MM.1S (cell line): ENCODE measurements at regions not wholly inside any gene's neighbourhood (a gene's known extent, or its start where the extent isn't known, plus 50 kb on each side); places are given as distances from the start of the nearest gene placed in this dataset.

Experiments used
- DNase-seq: peaks from one replicate; pipeline ENCODE4 v3.0.0-alpha.2; 2015
- H2AFZ ChIP-seq: fragments of 300-600 bp; sonication (generic); 2 replicates; pipeline ENCODE4 v1.6.0; 2016; ENCODE audit warnings: antibody characterized with exemption, low read length
- H3F3A ChIP-seq: fragments of 300-600 bp; sonication (generic); 2 replicates; pipeline ENCODE4 v1.6.1; 2016; ENCODE audit warnings: mild to moderate bottlenecking, antibody characterized with exemption, low read length, moderate library complexity, mixed read lengths; ENCODE audit not compliant: insufficient read depth
- H3K27ac ChIP-seq: fragments of 300-600 bp; sonication (generic); 2 replicates; pipeline ENCODE4 v1.5.1; 2016; ENCODE audit warnings: mild to moderate bottlenecking, low read length
- H3K27me3 ChIP-seq: fragments of 300-600 bp; sonication (generic); replicated peaks from 2 replicates; pipeline ENCODE4 v1.6.0; 2016; ENCODE audit warnings: low read length; ENCODE audit not compliant: insufficient read depth
- H3K36me3 ChIP-seq: fragments of 300-600 bp; sonication (generic); replicated peaks from 2 replicates; pipeline ENCODE4 v1.6.1; 2016; ENCODE audit warnings: mild to moderate bottlenecking, low read length, mixed read lengths; ENCODE audit not compliant: insufficient read depth
- H3K4me1 ChIP-seq: fragments of 300-600 bp; sonication (generic); 2 replicates; pipeline ENCODE4 v1.6.1; 2016; ENCODE audit warnings: low read length, mixed read lengths
- H3K4me2 ChIP-seq: fragments of 300-600 bp; sonication (generic); 2 replicates; pipeline ENCODE4 v1.6.0; 2016; ENCODE audit warnings: low read depth, low read length
- H3K4me3 ChIP-seq: fragments of 300-600 bp; sonication (generic); 2 replicates; pipeline ENCODE4 v1.5.1; 2016; ENCODE audit warnings: low read length, mixed read lengths
- H3K79me2 ChIP-seq: fragments of 300-600 bp; sonication (generic); 2 replicates; pipeline ENCODE4 v1.6.1; 2016; ENCODE audit warnings: mixed run types, low read length, mixed read lengths
- H3K9ac ChIP-seq: fragments of 300-600 bp; sonication (generic); 2 replicates; pipeline ENCODE4 v1.6.1; 2016; ENCODE audit warnings: low read length, mixed read lengths
- H3K9me2 ChIP-seq: fragments of 300-600 bp; sonication (generic); replicated peaks from 2 replicates; pipeline ENCODE4 v1.6.1; 2016; ENCODE audit warnings: mild to moderate bottlenecking, low read length, mixed read lengths; ENCODE audit not compliant: insufficient read depth
- H3K9me3 ChIP-seq: fragments of 300-600 bp; sonication (generic); replicated peaks from 2 replicates; pipeline ENCODE4 v1.6.1; 2016; ENCODE audit warnings: mild to moderate bottlenecking, low read length, mixed read lengths; ENCODE audit not compliant: insufficient read depth
- H4K20me1 ChIP-seq: fragments of 300-600 bp; sonication (generic); 2 replicates; pipeline ENCODE4 v1.6.1; 2016; ENCODE audit warnings: mild to moderate bottlenecking, low read length, moderate library complexity, mixed read lengths; ENCODE audit not compliant: insufficient read depth
- EZH2 ChIP-seq: fragments of 300-600 bp; sonication (generic); optimal IDR thresholded peaks from 2 replicates; pipeline ENCODE3; 2017; ENCODE audit warnings: low read depth, mild to moderate bottlenecking, antibody characterized with exemption, low read length, mixed read lengths
- EZH2phosphoT487 ChIP-seq: fragments of 300-600 bp; sonication (generic); IDR thresholded peaks from 2 replicates; pipeline ENCODE4 v1.6.1; 2018; ENCODE audit warnings: antibody characterized with exemption, low read length
- TF ChIP-seq, protein P1 (sequence below): fragments of 300-600 bp; sonication (generic); IDR thresholded peaks from 2 replicates; pipeline ENCODE4 v1.5.1; 2016; ENCODE audit warnings: antibody characterized with exemption, low read length, mixed read lengths

DNA sequence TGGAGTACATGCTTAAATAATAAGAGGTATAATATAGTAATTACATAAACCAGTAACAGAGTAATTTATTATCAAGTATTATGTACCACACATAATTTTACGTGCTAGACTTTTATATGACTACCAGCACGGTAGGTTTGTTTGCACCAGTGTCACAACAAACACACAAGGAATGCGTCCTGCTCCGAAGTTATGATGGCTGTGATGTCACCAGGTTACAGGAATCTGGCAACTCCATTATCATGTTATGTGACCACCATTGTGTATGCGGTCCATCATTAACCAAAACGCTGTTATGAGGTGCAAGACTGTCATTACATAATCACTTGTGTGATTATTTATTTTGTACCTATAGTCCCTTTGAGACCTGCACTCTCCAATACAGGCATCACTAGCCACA lies 235.2 kb upstream of the PMEPA1 start:
- no peaks in the 10 kb centered on the region for H3K9me3 ChIP-seq
- H3K27me3 ChIP-seq: peaks cover 85% of the 10 kb centered on the region

GRCh38 chr20:57943950-57944349 lies 234.1 kb upstream of the PMEPA1 start:
- H3K9me2 ChIP-seq: no peaks in the 10 kb centered on the region
- H3K4me1 ChIP-seq: no peaks in the 10 kb centered on the region
- no peaks in the 10 kb centered on the region for H4K20me1 ChIP-seq
- no peaks in the 10 kb centered on the region for H3K79me2 ChIP-seq
- H3K27me3 ChIP-seq: peaks cover 94% of the 10 kb centered on the region
- H3K9me3 ChIP-seq: no peaks in the 10 kb centered on the region
- no peaks in the 10 kb centered on the region for H3F3A ChIP-seq
- TF ChIP-seq EZH2: no peak
- TF ChIP-seq EZH2phosphoT487: no peak
- TF ChIP-seq, protein P1, sequence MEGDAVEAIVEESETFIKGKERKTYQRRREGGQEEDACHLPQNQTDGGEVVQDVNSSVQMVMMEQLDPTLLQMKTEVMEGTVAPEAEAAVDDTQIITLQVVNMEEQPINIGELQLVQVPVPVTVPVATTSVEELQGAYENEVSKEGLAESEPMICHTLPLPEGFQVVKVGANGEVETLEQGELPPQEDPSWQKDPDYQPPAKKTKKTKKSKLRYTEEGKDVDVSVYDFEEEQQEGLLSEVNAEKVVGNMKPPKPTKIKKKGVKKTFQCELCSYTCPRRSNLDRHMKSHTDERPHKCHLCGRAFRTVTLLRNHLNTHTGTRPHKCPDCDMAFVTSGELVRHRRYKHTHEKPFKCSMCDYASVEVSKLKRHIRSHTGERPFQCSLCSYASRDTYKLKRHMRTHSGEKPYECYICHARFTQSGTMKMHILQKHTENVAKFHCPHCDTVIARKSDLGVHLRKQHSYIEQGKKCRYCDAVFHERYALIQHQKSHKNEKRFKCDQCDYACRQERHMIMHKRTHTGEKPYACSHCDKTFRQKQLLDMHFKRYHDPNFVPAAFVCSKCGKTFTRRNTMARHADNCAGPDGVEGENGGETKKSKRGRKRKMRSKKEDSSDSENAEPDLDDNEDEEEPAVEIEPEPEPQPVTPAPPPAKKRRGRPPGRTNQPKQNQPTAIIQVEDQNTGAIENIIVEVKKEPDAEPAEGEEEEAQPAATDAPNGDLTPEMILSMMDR: no peak
- H2AFZ ChIP-seq: no peak overlapping the region
- H3K27ac ChIP-seq: no peak overlapping the region
- H3K4me2 ChIP-seq: no peak overlapping the region
- no peaks in the 10 kb centered on the region for H3K36me3 ChIP-seq
- H3K9ac ChIP-seq: no peak overlapping the region
- DNase-seq: no peak
- no peak overlapping the region for H3K4me3 ChIP-seq

More for the DNA sequence above, 235.2 kb upstream of the PMEPA1 start:
- no peak for TF ChIP-seq EZH2phosphoT487
- TF ChIP-seq EZH2: no peak
- TF ChIP-seq, protein P1: no peak
- H3K4me3 ChIP-seq: no peak overlapping the region
- H3K4me1 ChIP-seq: no peaks in the 10 kb centered on the region
- H3K4me2 ChIP-seq: no peak overlapping the region
- no peak for DNase-seq
- no peak overlapping the region for H2AFZ ChIP-seq
- H3K9me2 ChIP-seq: no peaks in the 10 kb centered on the region
- no peaks in the 10 kb centered on the region for H4K20me1 ChIP-seq
- H3F3A ChIP-seq: no peaks in the 10 kb centered on the region
- H3K36me3 ChIP-seq: no peaks in the 10 kb centered on the region
- H3K9ac ChIP-seq: no peak overlapping the region
- H3K79me2 ChIP-seq: no peaks in the 10 kb centered on the region
- H3K27ac ChIP-seq: no peak overlapping the region

DNA sequence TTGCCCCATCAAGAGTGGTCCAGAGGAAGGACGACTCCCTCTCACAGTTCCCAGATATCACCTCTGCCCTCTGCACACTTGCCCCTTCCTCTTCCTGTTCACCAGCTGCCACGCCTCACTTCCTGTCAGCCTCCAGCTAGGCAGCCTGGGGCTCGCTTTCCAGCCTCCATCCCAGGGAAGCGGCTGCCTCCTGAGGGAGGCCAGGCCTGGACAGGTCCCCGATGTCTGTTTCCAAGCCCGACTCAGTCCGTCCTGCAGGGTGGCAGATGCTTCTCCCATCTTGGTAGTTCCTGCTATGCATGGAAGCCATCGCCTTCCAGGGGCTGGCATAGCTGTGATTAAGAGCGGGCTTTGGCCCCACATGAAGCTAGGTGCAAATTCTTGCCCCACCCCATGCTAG lies 233.5 kb upstream of the PMEPA1 start:
- Histone ChIP-seq H3K4me1 (no peaks in the 10 kb centered on the region), H3K79me2 (no peaks in the 10 kb centered on the region), H3K4me2 (no peak overlapping the region), H3K9ac (no peak overlapping the region), H3K36me3 (no peaks in the 10 kb centered on the region), H3K9me3 (no peaks in the 10 kb centered on the region), H3K27ac (no peak overlapping the region), H3K27me3 (peaks cover 98% of the 10 kb centered on the region), H3K4me3 (no peak overlapping the region), H3K9me2 (no peaks in the 10 kb centered on the region), H3F3A (no peaks in the 10 kb centered on the region), H2AFZ (no peak overlapping the region), H4K20me1 (no peaks in the 10 kb centered on the region)
- TF ChIP-seq, protein P1: no peak
- TF ChIP-seq EZH2 (no peak), EZH2phosphoT487 (no peak)
- DNase-seq: no peak
